Cardiac muscle cell (in vitro differentiated cells and primary cell): ENCODE measurements at regions not wholly inside any gene's neighbourhood (a gene's known extent, or its start where the extent isn't known, plus 50 kb on each side); places are given as distances from the start of the nearest gene placed in this dataset.

Experiments used
- DNase-seq, 2 donors: peaks; one replicate each; pipeline versions ENCODE4 v3.0.0 to v3.0.0-alpha.2; 2010 to 2017; ENCODE audit warnings: low read depth in 1 of 2, low spot score in 1 of 2
- H3K27ac ChIP-seq: fragments of 200-600 bp; sonication (generic); 2 replicates; pipeline ENCODE4 v1.5.1; 2016
- H3K27me3 ChIP-seq: fragments of 200-600 bp; sonication (generic); 2 replicates; pipeline ENCODE4 v1.6.0; 2016; ENCODE audit warnings: control low read depth
- H3K36me3 ChIP-seq: fragments of 200-600 bp; sonication (generic); 2 replicates; pipeline ENCODE4 v1.5.1; 2016; ENCODE audit warnings: control low read depth
- H3K4me1 ChIP-seq: fragments of 200-600 bp; sonication (generic); 2 replicates; pipeline ENCODE4 v1.8.1; 2017; ENCODE audit warnings: low read depth, mild to moderate bottlenecking, mixed run types
- H3K4me3 ChIP-seq: fragments of 200-600 bp; sonication (generic); 2 replicates; pipeline ENCODE4 v1.5.1; 2016; ENCODE audit warnings: mild to moderate bottlenecking
- H3K9me3 ChIP-seq: fragments of 200-600 bp; sonication (generic); 2 replicates; pipeline ENCODE4 v1.5.1; 2017; ENCODE audit warnings: low read depth, mild to moderate bottlenecking, control low read depth
- CTCF ChIP-seq: IDR thresholded peaks from 2 replicates; pipeline ENCODE4 v1.5.1; 2012; ENCODE audit warnings: low read depth, mild to moderate bottlenecking, low read length

- Histone ChIP-seq H3K4me3 (no peak overlapping the region), H3K27me3 (no peaks in the 10 kb centered on the region), H3K4me1 (no peaks in the 10 kb centered on the region), H3K27ac (no peak overlapping the region), H3K9me3 (no peaks in the 10 kb centered on the region), H3K36me3 (no peaks in the 10 kb centered on the region)
- no peak for DNase-seq
- no peak for TF ChIP-seq CTCF
These were observed 94.9 kb downstream of the RBFOX3 start for GRCh38 chr17:79515646-79516571.

GRCh38 chr17:79515110-79515509, 95.7 kb downstream of the RBFOX3 start:
- TF ChIP-seq CTCF = no peak
- no peak for DNase-seq
- H3K9me3 ChIP-seq = no peaks in the 10 kb centered on the region
- H3K4me1 ChIP-seq = no peaks in the 10 kb centered on the region
- no peak overlapping the region for H3K27ac ChIP-seq
- H3K36me3 ChIP-seq = no peaks in the 10 kb centered on the region
- no peaks in the 10 kb centered on the region for H3K27me3 ChIP-seq
- H3K4me3 ChIP-seq = no peak overlapping the region

- H3K9me3 ChIP-seq = no peaks in the 10 kb centered on the region
- TF ChIP-seq CTCF = no peak
- H3K27ac ChIP-seq = no peak overlapping the region
- no peaks in the 10 kb centered on the region for H3K36me3 ChIP-seq
- no peak for DNase-seq
- H3K27me3 ChIP-seq = no peaks in the 10 kb centered on the region
- no peak overlapping the region for H3K4me3 ChIP-seq
- H3K4me1 ChIP-seq = no peaks in the 10 kb centered on the region
These were observed 96.9 kb downstream of the RBFOX3 start for GRCh38 chr17:79513820-79514535.

- Histone ChIP-seq H3K27ac (no peak overlapping the region), H3K4me3 (no peak overlapping the region), H3K4me1 (no peaks in the 10 kb centered on the region), H3K9me3 (no peaks in the 10 kb centered on the region), H3K36me3 (no peaks in the 10 kb centered on the region), H3K27me3 (no peaks in the 10 kb centered on the region)
- no peak for DNase-seq
- no peak for TF ChIP-seq CTCF
These were observed 97.6 kb downstream of the RBFOX3 start for GRCh38 chr17:79513206-79513605.

GRCh38 chr17:79511471-79511870, 99.4 kb downstream of the RBFOX3 start:
- no peak for TF ChIP-seq CTCF
- H3K27me3 ChIP-seq = no peaks in the 10 kb centered on the region

More at GRCh38 chr17:79511471-79511870, 99.4 kb downstream of the RBFOX3 start:
- Histone ChIP-seq H3K4me1 (no peaks in the 10 kb centered on the region), H3K9me3 (no peaks in the 10 kb centered on the region), H3K36me3 (no peaks in the 10 kb centered on the region), H3K4me3 (no peak overlapping the region), H3K27ac (no peak overlapping the region)
- DNase-seq = no peak
